ENCODE measurements at regions not wholly inside any gene's neighbourhood (a gene's known extent, or its start where the extent isn't known, plus 50 kb on each side); places are given as distances from the start of the nearest gene placed in this dataset.

- no peak for DNase-seq
These were observed 484.5 kb downstream of the NR2F1-AS1 start for GRCh38 chr5:93096561-93096960.

- no peak for DNase-seq
These were observed 488.5 kb downstream of the NR2F1-AS1 start for GRCh38 chr5:93092349-93093105.

DNA sequence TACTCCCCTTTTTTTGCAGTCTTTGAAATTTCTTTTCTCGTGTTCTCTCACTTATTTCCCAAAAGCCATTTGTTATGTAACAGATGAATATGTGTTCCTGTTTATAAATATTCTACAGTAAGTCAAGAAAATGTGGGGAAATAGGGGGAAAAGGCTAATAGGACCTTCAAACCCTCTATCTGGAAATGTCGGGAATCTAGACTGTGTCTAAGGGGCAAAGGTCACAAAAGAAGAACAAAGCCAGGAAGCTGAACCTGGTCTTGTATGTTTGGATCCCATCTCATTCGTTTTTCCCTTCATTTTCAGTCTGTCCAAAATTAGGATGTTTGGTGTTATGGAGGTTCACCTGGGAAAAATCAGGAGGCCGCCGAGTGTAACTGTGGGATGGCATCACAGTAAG is 490.3 kb downstream of the NR2F1-AS1 start:
- no peak for DNase-seq

DNA sequence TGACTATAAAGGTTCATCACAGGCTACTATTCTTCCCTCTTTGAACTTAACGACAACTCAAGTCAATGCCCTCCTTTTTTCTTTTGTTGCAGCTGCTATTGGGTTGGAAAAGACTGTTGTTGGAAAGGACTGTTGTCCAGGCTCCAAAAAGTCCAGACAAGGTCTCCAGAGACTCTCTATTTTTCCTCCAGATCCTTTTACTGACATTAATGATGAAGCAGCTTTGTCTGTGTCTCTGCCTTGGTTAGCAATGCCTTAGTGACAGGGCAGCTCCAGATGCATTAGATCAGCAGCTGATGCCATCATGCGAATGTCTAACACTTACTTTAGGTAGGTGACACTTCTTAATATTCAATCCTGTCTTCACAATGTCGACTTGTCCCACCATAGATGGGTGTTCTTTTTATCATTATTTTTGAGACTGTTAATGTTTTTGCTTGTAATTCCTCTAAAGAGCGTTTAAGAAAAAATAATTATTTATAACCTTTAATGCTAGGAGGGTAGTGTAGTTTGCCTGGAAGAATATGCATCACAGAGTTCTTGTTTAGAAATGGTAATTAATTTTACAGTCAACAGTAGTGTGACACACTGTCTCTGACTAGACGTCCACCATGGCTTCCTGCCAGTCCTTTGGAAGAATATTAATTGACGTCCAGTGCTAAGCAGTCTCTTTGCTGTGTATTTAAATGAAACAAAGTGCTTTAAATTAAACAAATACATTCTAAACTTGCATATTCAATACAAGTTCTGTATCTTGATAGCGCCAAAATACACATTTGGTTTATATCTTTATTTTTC is 492.2 kb downstream of the NR2F1-AS1 start:
- no peak for DNase-seq

GRCh38 chr5:93087326-93087725 is 493.7 kb downstream of the NR2F1-AS1 start:
- DNase-seq, result no peak

GRCh38 chr5:93082981-93083380 is 498.0 kb downstream of the NR2F1-AS1 start:
- DNase-seq, result no peak

DNA sequence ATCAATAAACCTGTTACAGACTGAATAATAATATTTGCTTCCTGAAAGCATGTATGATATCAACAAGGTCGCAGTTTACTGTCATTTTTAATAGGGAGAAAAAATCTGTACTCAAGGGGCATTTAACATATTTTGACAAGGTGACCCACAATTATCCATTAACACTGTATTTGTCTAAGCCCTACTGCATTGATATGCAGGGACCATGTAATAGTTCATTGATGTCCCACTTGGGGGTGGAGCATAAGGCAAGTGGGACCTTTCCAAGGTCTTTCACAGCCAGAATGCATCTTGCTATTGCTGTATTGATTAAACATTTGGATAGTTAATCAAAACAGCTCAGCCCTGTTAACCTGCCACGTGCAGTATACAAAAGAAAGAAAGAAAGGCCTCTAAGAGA is 502.0 kb downstream of the NR2F1-AS1 start:
- no peak for DNase-seq

- DNase-seq, result no peak
These were observed 502.7 kb downstream of the NR2F1-AS1 start for GRCh38 chr5:93078082-93079038.

- DNase-seq, result no peak
These were observed 504.5 kb downstream of the NR2F1-AS1 start for GRCh38 chr5:93076566-93076965.

DNA sequence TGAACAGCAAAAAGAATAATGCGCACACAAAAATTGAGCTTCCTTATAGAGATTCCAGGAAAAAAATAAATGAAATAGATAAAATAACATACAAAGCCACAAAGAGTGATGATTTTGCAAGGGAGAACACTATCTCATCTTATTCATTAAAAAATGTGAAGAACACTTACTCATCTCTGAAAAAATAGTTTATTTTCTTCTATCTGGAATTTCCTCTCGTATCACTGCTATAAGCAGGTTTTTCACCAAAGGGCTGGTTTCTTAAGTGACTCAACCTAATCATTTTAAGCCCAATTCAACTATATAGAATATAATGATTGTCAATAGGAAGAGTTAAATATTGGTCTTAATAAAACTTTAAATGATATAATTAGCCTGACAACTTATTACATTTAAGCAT is 504.9 kb downstream of the NR2F1-AS1 start:
- no peak for DNase-seq

DNA sequence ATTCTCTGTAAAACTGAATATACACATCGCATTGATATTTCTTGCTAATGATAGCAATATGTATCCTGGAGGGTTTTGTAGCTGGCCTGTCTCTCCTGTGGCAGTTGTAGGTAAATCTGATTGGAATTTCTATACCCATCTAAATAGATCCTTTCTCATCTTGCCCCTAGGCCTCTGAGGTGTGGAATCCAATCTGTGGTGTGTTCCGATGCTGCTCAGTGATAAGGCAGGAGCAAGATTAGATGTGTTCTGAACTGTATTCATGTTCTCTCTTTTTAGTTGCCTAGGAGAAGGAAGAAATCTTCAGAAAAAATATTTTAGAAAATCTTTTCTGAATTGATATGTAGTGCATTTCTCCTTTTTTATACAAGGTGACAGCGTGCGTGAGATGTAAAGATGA is 507.5 kb downstream of the NR2F1-AS1 start:
- no peak for DNase-seq

- no peak for DNase-seq
These were observed 508.1 kb downstream of the NR2F1-AS1 start for GRCh38 chr5:93072831-93073459.

DNA sequence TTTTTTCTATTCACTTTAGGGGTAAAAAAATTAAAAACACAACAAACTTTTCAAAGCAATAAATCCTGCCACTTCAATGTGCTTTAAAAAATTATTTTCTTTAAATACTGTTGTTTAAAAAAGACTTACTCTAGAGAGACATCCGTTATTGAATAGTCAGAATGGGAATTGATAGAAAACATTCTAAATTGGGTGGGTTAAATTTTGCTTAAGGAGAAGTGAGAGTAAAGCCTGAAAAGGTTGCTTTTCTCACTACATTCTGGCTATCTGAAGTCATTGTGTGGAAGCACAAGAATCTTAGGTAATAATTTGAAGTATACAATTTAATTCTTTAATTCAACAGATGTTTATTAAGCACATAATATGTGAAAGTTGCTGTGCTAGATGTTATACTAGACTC is 509.3 kb downstream of the NR2F1-AS1 start:
- DNase-seq, result no peak

DNA sequence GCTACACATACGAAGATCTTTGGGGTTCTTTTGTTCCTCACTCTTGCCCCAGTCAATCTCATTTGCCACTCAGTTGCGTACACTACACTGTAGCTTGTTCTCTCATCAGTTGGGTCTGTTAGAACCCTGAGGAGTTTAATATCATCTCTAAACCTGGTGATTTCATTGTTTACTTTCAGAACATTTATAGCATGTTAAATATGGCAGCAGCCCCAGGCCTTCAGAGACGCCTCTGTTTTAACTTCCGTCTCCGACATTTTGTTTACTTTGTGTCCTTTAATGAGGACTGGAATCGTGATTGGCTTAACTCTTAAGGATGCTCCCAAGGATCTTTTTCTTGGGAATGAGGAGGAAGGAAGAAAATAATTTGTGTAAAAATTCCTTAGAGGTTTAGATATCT is 510.1 kb downstream of the NR2F1-AS1 start:
- DNase-seq, result no peak

- no peak for DNase-seq
These were observed 511.7 kb downstream of the NR2F1-AS1 start for GRCh38 chr5:93069276-93069675.

GRCh38 chr5:93062548-93062947 is 518.5 kb downstream of the NR2F1-AS1 start:
- no peak for DNase-seq

DNA sequence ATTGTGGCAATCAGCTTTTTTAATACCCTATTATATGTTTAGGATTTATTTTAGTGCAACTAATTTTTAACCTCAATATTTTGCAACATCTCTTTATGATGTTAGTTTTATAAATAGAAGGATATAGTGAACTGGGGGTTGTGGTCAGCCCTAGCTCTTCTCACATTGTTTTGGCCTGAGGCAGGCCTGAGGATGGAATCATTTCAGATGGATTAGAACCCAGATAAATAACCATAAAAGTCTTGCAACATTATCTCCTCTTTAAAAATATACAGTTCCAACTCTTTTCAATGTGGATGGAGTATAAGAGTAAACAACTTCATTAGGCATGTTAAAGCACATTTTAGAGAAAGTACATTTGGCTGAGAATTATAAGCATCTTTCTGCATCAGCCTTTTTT is 522.7 kb downstream of the NR2F1-AS1 start:
- no peak for DNase-seq

- DNase-seq, result no peak
These were observed 523.7 kb downstream of the NR2F1-AS1 start for GRCh38 chr5:93057311-93057710.

GRCh38 chr5:93055971-93056370 is 525.0 kb downstream of the NR2F1-AS1 start:
- DNase-seq, result no peak

- DNase-seq, result no peak
These were observed 525.5 kb downstream of the NR2F1-AS1 start for GRCh38 chr5:93055561-93055960.

DNA sequence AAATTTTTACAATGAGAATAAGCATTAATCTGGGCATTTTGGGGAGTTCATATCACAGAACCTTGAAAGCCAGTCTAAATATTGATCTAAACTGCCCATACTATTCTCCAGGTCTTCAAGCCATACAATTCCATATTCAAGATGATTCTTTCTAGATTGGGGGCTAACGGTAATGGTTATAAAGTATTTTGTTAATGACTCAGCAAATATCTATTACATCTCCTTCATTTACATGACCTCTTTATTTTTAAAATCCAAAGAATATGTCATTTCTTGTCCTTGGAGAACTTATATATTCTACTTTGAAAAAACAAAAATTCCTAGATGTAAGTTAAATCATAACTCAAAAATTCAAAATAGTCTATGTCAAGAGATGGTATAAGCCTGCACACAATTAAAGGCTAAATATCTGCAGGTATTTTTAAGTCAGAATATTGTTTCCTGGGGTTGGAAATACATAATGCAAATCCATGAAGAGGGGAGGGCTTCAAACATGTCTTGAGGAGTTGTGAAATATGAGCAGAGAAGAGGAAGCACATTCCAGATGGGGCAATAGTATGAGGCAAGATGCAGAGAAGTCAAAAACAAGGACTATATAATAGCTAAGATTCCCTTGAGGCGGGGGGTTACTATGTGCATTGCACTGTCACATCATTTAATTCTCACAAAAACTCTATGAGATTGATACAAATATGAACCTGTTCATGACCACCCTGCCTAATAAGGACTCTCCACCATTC is 526.4 kb downstream of the NR2F1-AS1 start:
- DNase-seq, result no peak

DNA sequence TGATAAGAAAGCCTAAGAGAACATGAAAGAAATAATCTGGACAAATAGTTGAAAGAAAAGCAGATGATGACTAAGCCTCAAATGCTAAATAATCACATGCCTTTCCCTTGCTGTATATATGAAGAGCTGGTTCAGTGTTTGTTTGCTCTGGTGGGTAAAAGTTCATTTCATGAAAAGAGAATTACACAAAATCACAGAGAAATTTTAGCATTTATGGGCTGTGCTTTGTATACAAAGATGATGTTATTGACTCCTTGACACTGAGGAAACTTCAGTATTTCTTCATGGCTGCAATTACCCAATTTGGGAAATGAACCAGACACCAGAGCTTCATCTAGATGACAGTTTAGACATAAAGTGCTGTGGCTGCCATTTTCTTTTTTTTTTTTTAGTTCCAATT is 527.2 kb downstream of the NR2F1-AS1 start:
- no peak for DNase-seq
